Endothelial cell of umbilical vein (primary cell): ENCODE measurements at regions not wholly inside any gene's neighbourhood (a gene's known extent, or its start where the extent isn't known, plus 50 kb on each side); places are given as distances from the start of the nearest gene placed in this dataset.

Experiments
- BruUV-seq: library from RNA; stranded (reverse); fragments of 400-500 nt; replicated peaks from 2 replicates; lab custom pipeline; 2021; lab: Mats Ljungman, UMichigan
- CTCF ChIA-PET: fragments of 300-600, 350-600 bp; sonication (Branson Sonifier 250); formaldehyde crosslinking; loops from one replicate; lab custom pipeline; 2021; ENCODE audit warnings: antibody characterized with exemption, inconsistent platforms; lab: Charles Lee
- POLR2A ChIA-PET: fragments of 300-600, 350-600 bp; sonication (Branson Sonifier 250); formaldehyde crosslinking; loops from one replicate; lab custom pipeline; 2021; ENCODE audit warnings: antibody characterized with exemption, inconsistent platforms; lab: Charles Lee
- DNase-seq: peaks from one replicate; pipeline ENCODE4 v3.0.0-alpha.2; 2011; ENCODE audit warnings: low read depth, low spot score
- FAIRE-seq: peaks from 2 replicates; lab custom pipeline; 2011; peaks lifted over from hg19 to GRCh38; lab: Jason Lieb, UNC
- H2AFZ ChIP-seq: 2 replicates; pipeline ENCODE4 v1.6.0; 2012; ENCODE audit warnings: low read depth, low read length, control low read depth, inconsistent platforms
- H3K27ac ChIP-seq: 2 replicates; pipeline ENCODE4 v1.5.1; 2011; ENCODE audit warnings: low read depth, mild to moderate bottlenecking, control low read depth, low read length, moderate library complexity; ENCODE audit not compliant: insufficient read depth
- H3K27me3 ChIP-seq, 2 experiments: 2 replicates each; pipeline versions ENCODE4 v1.6.0 to v1.6.1; 2011; ENCODE audit warnings: low read length in 2 of 2, mixed read lengths in 1 of 2; ENCODE audit not compliant: control insufficient read depth in 2 of 2, insufficient read depth in 2 of 2
- H3K36me3 ChIP-seq, 2 experiments: 2 replicates in 1 of 2; 3 replicates in 1 of 2; pipeline ENCODE4 v1.5.1; 2011; ENCODE audit warnings: low read length in 2 of 2, mild to moderate bottlenecking in 1 of 2, moderate library complexity in 1 of 2; ENCODE audit not compliant: control insufficient read depth in 2 of 2, insufficient read depth in 2 of 2; ENCODE audit errors: extremely low read depth in 1 of 2
- H3K4me1 ChIP-seq: 3 replicates; pipeline ENCODE4 v1.5.1; 2011; ENCODE audit warnings: mild to moderate bottlenecking, low read length; ENCODE audit not compliant: control insufficient read depth, insufficient read depth; ENCODE audit errors: extremely low read depth
- H3K4me2 ChIP-seq: 2 replicates; pipeline ENCODE4 v1.6.1; 2011; ENCODE audit warnings: low read length, control low read depth, mixed read lengths; ENCODE audit not compliant: insufficient read depth
- H3K4me3 ChIP-seq, 3 experiments: fragments of 200-600 bp in 1 of 3; sonication (generic), shearing (Covaris generic) in 1 of 3; replicated peaks in 1 of 3; 2 replicates each; pipeline ENCODE4 v1.5.1; 2011 to 2016; ENCODE audit warnings: control low read depth in 3 of 3, low read length in 3 of 3, mild to moderate bottlenecking in 2 of 3, inconsistent platforms in 1 of 3, low read depth in 1 of 3, moderate library complexity in 1 of 3; ENCODE audit not compliant: insufficient read depth in 1 of 3
- H3K79me2 ChIP-seq: 2 replicates; pipeline ENCODE4 v1.6.0; 2012; ENCODE audit warnings: low read length, inconsistent platforms; ENCODE audit not compliant: control insufficient read depth, insufficient read depth
- H3K9ac ChIP-seq: replicated peaks from 2 replicates; pipeline ENCODE3; 2011; ENCODE audit warnings: low read length, control low read depth; ENCODE audit not compliant: insufficient read depth; ENCODE audit errors: extremely low read depth
- H3K9me1 ChIP-seq: replicated peaks from 3 replicates; pipeline ENCODE4 v1.6.0; 2011; ENCODE audit warnings: mild to moderate bottlenecking, low read length; ENCODE audit not compliant: control insufficient read depth, insufficient read depth; ENCODE audit errors: extremely low read depth
- H3K9me3 ChIP-seq: replicated peaks from 2 replicates; pipeline ENCODE4 v1.5.1; 2012; ENCODE audit warnings: low read length, inconsistent platforms; ENCODE audit not compliant: control insufficient read depth, insufficient read depth
- H4K20me1 ChIP-seq: replicated peaks from 2 replicates; pipeline ENCODE3; 2011; ENCODE audit warnings: mild to moderate bottlenecking, low read length; ENCODE audit not compliant: control insufficient read depth, insufficient read depth; ENCODE audit errors: extremely low read depth
- EZH2 ChIP-seq: IDR thresholded peaks from 2 replicates; pipeline ENCODE4 v1.6.1; 2012; ENCODE audit warnings: borderline replicate concordance, low read depth, mild to moderate bottlenecking, moderate library complexity, low read length, inconsistent platforms; ENCODE audit not compliant: severe bottlenecking
- GATA2 ChIP-seq: IDR thresholded peaks from 2 replicates; pipeline ENCODE4 v1.7.0; 2011; ENCODE audit warnings: low read depth, mild to moderate bottlenecking, moderate library complexity, mixed read lengths, low read length; ENCODE audit not compliant: insufficient read length, insufficient read depth
- JUN ChIP-seq: IDR thresholded peaks from 2 replicates; pipeline ENCODE4 v1.6.1; 2011; ENCODE audit warnings: borderline replicate concordance, low read depth; ENCODE audit not compliant: insufficient read length, insufficient read depth
- MYC ChIP-seq: IDR thresholded peaks from one replicate; pipeline ENCODE4 v1.6.1; 2011; ENCODE audit warnings: mild to moderate bottlenecking, low read depth, low read length
- POLR2AphosphoS5 ChIP-seq: IDR thresholded peaks from 2 replicates; pipeline ENCODE4 v1.6.1; 2012; ENCODE audit warnings: low read depth, mild to moderate bottlenecking, control low read depth, low read length, moderate library complexity; ENCODE audit not compliant: insufficient read depth
- dilution Hi-C: fragments of 300-500 bp; cut with MboI; formaldehyde crosslinking; loops from one replicate; pipeline ENCODE4 v1.15.0; 2019; ENCODE audit warnings: low sequenced_read_pairs; ENCODE audit not compliant: extremely low pct_ligation_motif_present
- intact Hi-C: fragments of 100-400 bp; cut with micrococcal nuclease; formaldehyde crosslinking; loops from one replicate; pipeline ENCODE4 v1.10.0; 2022
- TF ChIP-seq, protein P1 (sequence below), 2 donors: IDR thresholded peaks; 1 replicate in 1 of 2; 2 replicates in 1 of 2; pipeline ENCODE4 v1.5.1; 2011; ENCODE audit warnings: low read length in 2 of 2, mild to moderate bottlenecking in 2 of 2, moderate library complexity in 2 of 2, control low read depth in 1 of 2, inconsistent platforms in 1 of 2, low read depth in 1 of 2; ENCODE audit not compliant: insufficient read depth in 1 of 2; ENCODE audit errors: extremely low read depth in 1 of 2
- TF ChIP-seq, protein P2 (sequence below): IDR thresholded peaks from 2 replicates; pipeline ENCODE4 v1.6.1; 2011; ENCODE audit not compliant: insufficient read depth, insufficient read length

DNA sequence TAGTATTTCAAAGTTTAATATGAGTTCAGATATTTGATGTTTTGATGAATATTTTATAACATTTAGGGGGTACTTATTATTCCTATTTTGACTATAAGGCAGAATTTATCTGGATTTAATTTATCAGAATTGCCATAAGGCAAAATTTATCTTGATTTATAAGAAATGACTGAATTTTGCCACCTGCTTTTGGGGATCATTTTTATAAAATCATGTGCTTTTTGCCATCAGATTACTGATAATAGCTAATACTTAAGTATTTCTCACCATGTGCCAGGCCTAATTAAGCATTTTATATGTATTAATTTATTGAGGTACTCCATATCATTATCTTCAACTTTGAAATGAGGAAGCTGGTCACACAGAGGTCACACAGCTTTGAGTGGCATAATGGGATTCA, 423.7 kb downstream of the PRKD1 start:
- ChIA-PET CTCF (no interaction called here), POLR2A (no interaction called here)
- Histone ChIP-seq H4K20me1 (no peaks in the 10 kb centered on the region), H3K9me1 (no peaks in the 10 kb centered on the region), H3K27me3 (peaks cover 0 to 2% of the 10 kb centered on the region in 2 experiments), H3K4me3 (no peak overlapping the region), H2AFZ (no peak overlapping the region), H3K9me3 (no peaks in the 10 kb centered on the region), H3K9ac (no peak overlapping the region), H3K4me2 (no peak overlapping the region), H3K36me3 (no peaks in the 10 kb centered on the region), H3K79me2 (no peaks in the 10 kb centered on the region), H3K27ac (no peak overlapping the region), H3K4me1 (no peaks in the 10 kb centered on the region)
- dilution Hi-C loops = no loop called here
- FAIRE-seq (no peak), DNase-seq (no peak)
- BruUV-seq = no TSS peak
- intact Hi-C loops = no loop called here
- TF ChIP-seq GATA2 (no peak), EZH2 (no peak), JUN (no peak), POLR2AphosphoS5 (no peak)
- TF ChIP-seq, protein P1, sequence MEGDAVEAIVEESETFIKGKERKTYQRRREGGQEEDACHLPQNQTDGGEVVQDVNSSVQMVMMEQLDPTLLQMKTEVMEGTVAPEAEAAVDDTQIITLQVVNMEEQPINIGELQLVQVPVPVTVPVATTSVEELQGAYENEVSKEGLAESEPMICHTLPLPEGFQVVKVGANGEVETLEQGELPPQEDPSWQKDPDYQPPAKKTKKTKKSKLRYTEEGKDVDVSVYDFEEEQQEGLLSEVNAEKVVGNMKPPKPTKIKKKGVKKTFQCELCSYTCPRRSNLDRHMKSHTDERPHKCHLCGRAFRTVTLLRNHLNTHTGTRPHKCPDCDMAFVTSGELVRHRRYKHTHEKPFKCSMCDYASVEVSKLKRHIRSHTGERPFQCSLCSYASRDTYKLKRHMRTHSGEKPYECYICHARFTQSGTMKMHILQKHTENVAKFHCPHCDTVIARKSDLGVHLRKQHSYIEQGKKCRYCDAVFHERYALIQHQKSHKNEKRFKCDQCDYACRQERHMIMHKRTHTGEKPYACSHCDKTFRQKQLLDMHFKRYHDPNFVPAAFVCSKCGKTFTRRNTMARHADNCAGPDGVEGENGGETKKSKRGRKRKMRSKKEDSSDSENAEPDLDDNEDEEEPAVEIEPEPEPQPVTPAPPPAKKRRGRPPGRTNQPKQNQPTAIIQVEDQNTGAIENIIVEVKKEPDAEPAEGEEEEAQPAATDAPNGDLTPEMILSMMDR (IDR thresholded peaks at IDR 0.05; ENCODE audit: extremely low read depth in 1 of 2, insufficient read depth in 1 of 2, low read depth in 1 of 2, low read length in 2 of 2) = no peak
- TF ChIP-seq, protein P2, sequence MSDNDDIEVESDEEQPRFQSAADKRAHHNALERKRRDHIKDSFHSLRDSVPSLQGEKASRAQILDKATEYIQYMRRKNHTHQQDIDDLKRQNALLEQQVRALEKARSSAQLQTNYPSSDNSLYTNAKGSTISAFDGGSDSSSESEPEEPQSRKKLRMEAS = no peak

DNA sequence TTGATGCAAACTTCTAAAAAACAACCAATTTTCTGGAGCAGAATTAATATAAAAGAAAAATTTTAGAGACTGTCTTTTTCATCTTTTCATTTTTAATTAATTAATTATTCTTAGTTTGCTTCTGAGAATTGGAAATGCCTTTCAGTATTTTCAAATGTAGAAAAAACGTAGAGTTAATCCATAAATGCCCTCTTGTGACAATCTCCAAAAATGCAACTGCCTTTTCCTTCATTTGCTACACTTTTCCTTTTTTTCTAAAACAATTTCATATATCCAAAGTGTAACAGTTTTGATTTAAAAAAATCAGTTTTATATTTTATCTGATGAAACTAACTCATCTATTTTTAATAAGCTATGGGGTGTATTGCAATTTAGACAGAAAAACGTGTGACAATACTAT, 409.3 kb downstream of the PRKD1 start:
- no peak overlapping the region for H3K4me2 ChIP-seq
- H3K9ac ChIP-seq = no peak overlapping the region
- no peak overlapping the region for H3K27ac ChIP-seq
- H3K4me1 ChIP-seq = no peaks in the 10 kb centered on the region
- no TSS peak for BruUV-seq
- intact Hi-C loops = no loop called here
- no peaks in the 10 kb centered on the region for H4K20me1 ChIP-seq
- H2AFZ ChIP-seq = no peak overlapping the region
- peak; percentile 5 for DNase-seq
- H3K9me3 ChIP-seq = no peaks in the 10 kb centered on the region
- H3K27me3 ChIP-seq = no peaks in the 10 kb centered on the region
- no peaks in the 10 kb centered on the region for H3K36me3 ChIP-seq
- TF ChIP-seq MYC = no peak
- TF ChIP-seq, protein P1 (IDR thresholded peaks at IDR 0.05; ENCODE audit: extremely low read depth in 1 of 2, insufficient read depth in 1 of 2, low read depth in 1 of 2, low read length in 2 of 2) = peak in 1 of 2 donors; percentile 2
- no peaks in the 10 kb centered on the region for H3K79me2 ChIP-seq
- no peak overlapping the region for H3K4me3 ChIP-seq
- CTCF ChIA-PET = interaction anchor here (0.7 to 2.0 kb wide), 8 partner anchors 13 to 761 kb away, joined by 4 to 30 read pairs (median 8); no protein-coding TSS in a partner anchor
- POLR2A ChIA-PET = no interaction called here
- dilution Hi-C loops = no loop called here
- H3K9me1 ChIP-seq = no peaks in the 10 kb centered on the region
- FAIRE-seq = no peak
